NCI-H2107 (cell line): ENCODE measurements at regions not wholly inside any gene's neighbourhood (a gene's known extent, or its start where the extent isn't known, plus 50 kb on each side); places are given as distances from the start of the nearest gene placed in this dataset.
"Not testable (repeated sequence)": the region's sequence is repeated elsewhere in the genome, so short reads cannot be mapped to it uniquely, and the experiment has no call there.

Experiments used
- DNase-seq: peaks from one replicate; lab custom pipeline; 2025; lab: John Stamatoyannopoulos, UW

DNA sequence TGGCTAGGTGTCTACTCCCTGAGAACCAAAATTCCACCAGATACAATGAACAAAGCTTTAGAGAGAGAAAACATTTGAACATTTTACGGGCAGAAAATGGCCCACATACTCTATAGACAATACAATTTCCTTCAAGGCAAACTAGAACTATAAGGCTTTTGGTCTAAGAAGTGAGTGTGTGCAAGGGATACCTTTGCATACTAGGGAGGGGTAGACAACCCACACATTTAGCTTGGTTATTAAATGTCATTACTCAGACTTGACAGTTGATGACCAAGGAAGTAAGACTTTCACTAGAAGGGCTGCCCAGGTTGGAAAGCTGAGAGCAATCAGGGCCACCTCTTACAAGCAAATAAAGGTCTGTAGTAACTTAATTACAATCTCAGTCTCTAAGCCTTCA is 64.0 kb upstream of the PLEKHM1 start:
- DNase-seq: not testable (repeated sequence)

GRCh38 chr17:45558821-45559220 is 68.3 kb upstream of the PLEKHM1 start:
- DNase-seq: not testable (repeated sequence)

DNA sequence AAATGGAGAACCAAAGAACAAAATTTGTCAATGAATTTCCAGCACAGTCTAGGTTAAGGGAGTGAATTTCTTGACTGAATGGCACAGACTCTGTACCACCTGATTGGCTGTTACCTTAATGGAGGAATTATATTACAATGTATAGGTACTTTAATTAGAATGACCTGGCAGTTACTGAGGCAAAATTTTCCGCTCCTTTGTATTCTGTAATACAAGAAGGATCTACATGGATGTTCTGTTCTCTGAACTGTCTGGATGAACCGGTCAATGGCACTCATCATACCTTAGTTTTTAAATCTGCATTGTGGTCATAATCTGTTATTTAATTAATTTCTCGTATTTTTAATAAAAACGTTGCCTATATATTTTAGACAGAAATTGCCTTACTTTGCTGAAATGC is 72.3 kb upstream of the PLEKHM1 start:
- not testable (repeated sequence) for DNase-seq

- not testable (repeated sequence) for DNase-seq
Measured at GRCh38 chr17:45563283-45563682, 72.8 kb upstream of the PLEKHM1 start.

- DNase-seq: not testable (repeated sequence)
Measured at GRCh38 chr17:45568275-45568674, 77.8 kb upstream of the PLEKHM1 start.

DNA sequence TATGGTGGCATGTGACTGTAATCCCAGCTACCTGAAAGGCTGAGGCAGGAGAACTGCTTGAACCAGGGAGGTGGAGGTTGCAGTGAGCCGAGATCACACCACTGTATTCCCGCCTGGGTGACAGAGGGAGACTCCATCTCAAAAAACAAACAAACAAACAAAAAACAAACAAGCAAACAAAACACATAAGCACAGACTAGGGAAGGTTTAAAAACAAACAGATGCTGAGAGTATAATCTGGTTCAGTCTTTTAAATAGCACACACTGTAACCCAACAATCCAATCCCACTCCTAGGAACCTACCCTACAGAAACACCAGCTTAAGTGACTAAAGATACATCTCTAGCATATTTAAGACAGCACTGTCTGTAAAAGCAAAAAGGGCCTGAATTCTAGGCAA is 82.8 kb upstream of the PLEKHM1 start:
- DNase-seq: not testable (repeated sequence)

GRCh38 chr17:45573924-45574770 is 83.6 kb upstream of the PLEKHM1 start:
- no peak for DNase-seq

DNA sequence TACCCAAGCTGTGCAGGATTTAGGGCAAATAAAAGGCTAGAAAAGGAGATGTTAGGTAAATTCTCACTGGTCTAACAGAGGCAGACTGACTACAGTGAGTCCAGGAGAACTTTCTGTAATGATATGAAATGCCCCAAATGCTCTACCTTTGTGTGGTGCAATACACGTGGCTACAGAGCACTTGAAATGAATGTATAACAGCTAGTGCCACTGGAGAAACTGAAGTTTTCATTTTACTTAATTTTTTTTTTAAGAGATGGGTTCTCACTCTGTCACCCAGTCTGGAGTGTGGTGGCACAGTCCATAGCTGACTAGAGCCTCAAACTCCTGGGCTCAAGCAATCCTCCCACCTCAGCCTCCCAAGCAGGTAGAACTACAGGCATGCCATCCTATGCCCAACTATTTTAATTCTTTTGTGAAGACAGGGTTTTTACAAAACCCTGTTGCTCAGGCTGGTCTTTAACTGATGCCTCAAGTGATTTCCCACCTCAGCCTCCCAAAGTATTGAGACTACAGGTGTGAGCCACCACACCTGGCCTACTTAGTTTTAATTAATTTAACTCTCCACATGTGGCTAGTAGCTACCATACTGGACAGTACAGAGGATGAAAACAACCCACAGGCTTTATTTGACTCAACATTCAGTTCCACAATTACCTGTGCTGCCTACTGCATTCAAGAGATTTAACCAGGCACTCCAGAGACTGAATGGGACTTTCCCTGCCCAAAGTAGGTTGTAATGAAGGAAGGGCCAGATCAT is 84.8 kb upstream of the PLEKHM1 start:
- no peak for DNase-seq

- not testable (repeated sequence) for DNase-seq
Measured at GRCh38 chr17:45576527-45577307, 86.2 kb upstream of the PLEKHM1 start.

DNA sequence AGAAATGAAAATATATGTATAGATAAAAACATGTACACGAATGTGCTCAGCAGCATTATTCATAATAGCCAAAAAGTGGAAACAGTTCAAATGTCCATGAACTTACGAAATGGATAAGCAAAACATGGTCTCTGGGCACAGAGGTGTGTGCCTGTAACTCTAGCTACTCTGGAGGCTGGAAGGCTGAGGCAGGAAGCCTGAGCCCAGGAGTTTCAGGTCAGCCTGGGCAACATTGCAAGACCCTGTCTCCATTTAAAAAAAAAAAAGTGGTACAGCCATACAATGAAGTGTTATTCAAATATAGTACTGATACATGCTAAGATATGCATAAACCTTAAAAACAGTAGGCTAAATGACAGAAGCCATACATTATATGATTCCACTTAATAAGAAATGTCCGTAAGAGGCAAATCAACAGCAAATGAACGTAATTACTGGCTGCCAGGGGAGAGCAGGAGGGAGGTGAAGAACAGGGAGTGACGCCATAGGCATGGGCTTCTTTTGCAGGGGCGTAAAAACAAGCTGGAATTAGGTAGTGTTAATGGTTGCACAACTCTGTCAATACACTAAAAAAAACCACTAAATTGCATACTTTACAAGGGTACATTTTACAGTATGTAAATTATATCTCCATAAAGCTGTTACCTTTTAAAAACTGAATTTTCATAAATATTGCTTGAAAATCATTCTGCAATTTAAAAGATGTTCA is 87.2 kb upstream of the PLEKHM1 start:
- no peak for DNase-seq

- DNase-seq: no peak
Measured at GRCh38 chr17:45578516-45579455, 88.3 kb upstream of the PLEKHM1 start.

GRCh38 chr17:45579529-45580495 is 89.3 kb upstream of the PLEKHM1 start:
- DNase-seq: no peak

DNA sequence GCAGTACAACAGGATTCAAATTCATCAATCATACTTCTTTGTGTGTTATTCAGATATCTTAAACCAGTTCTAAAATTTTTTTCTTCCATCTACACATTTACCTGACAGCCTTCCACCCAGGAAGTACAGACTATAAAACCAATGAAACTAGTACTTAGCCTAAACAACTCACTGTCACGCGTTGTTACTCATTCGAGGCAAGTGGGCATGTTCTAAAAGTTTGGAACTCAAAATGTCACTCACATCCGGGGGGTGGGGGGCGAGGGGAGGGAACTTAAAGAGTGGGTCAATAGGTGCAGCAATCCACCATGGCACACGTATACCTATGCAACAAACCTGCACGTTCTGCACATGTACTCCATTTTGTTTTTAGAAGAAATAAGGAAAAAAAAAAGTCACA is 90.4 kb upstream of the PLEKHM1 start:
- no peak for DNase-seq

GRCh38 chr17:45581860-45582259 is 91.3 kb upstream of the PLEKHM1 start:
- no peak for DNase-seq

DNA sequence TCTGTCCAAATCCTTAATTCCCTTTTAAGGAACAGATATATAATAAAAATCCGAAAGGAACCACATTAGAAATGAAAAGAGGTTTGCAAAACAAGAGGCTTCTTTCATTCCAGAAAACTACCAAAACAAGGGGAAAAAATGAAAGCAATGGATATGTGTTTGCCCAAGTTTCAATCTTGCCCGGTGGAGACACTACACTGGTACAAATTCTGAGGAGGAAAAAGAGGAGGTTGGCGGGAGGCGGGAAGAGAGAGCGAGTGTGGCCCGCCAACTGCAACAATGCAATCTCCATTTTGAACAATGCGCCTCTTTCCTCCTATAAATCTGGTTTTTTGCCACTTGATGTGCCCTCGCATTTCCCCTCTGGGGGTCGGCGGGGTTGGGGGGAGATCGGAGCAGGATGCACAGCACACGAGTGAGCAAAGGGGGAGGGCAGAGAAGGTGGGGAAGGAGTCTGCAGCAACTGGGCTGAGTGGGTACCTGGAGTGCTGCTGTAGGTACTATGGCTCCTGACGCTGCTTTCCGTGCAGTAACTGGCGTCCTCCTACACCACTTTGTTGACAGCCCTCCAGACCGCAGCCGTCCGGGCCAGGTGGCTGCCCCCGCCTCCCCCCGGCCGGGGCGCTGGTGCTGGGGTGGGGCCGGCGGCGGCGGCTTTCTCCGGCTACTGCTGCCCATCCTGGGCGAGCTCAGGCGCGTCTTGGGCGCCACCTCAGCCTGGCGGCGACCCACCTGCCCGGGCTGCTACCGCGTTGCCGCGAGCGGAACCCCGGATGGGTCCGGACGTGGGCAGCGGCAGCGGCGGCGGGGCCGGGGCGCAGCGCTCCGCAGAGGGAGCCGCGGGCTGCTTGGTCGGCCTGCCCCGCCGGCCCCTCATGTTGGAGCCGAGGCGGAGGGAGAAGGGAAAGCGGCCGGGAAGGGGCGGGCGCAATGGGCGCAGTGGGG is 93.8 kb upstream of the PLEKHM1 start:
- DNase-seq: no peak

- DNase-seq: not testable (repeated sequence)
Measured at GRCh38 chr17:45585037-45585733, 94.7 kb upstream of the PLEKHM1 start.

DNA sequence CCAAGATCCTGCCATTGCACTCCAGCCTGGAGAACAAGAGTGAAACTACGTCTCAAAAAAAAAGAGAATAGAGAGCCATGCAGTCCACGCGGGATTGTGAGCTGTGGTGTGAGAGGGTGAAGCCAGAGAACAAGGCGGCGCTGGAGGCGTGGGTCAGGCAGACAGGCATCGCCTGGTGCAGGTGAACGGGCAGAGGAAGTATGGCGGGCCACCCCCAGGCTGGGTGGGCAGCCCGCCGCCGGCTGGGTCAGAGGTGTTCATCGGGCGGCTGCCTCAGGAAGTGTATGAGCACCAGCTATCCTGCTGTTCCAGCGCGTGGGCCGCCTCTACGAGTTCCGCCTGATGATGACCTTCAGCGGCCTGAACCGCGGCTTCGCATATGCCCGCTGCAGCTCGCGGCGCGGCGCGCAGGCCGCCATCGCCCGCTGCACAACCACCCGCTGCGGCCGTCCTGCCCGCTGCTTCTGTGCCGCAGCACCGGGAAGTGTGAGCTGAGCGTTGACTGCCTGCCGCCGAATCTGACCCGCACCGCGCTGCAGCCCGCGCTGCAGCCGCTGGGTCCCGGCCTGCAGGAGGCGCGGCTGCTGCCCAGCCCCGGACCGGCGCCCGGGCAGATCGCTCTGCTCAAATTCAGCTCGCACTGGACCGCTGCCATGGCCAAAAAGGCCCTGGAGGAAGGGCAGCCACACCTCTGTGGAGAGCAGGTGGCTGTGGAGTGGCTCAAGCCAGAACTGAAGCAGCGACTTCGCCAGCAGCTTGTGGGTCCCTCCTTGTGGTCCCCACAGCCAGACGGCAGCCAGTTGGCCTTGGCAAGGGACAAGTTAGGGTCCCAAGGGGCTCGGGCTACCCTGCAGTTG is 95.5 kb upstream of the PLEKHM1 start:
- DNase-seq: not testable (repeated sequence)
